Liver (tissue), 8 donors: ENCODE measurements at regions not wholly inside any gene's neighbourhood (a gene's known extent, or its start where the extent isn't known, plus 50 kb on each side); places are given as distances from the start of the nearest gene placed in this dataset.
"Not testable (repeated sequence)": the region's sequence is repeated elsewhere in the genome, so short reads cannot be mapped to it uniquely, and the experiment has no call there.

Source experiments
- DNase-seq: peaks from one replicate; pipeline ENCODE4 v3.0.0-alpha.2; 2017; ENCODE audit warnings: low spot score
- H3K27ac ChIP-seq, 2 donors: one replicate each; pipeline ENCODE4 v1.7.0; 2013; ENCODE audit warnings: inconsistent platforms in 2 of 2, low read length in 2 of 2, control low read depth in 1 of 2, low read depth in 1 of 2, mild to moderate bottlenecking in 1 of 2
- H3K27me3 ChIP-seq, 4 donors: one replicate each; pipeline versions ENCODE4 v1.6.1 to v1.7.0; 2013; ENCODE audit warnings: low read length in 3 of 4, inconsistent platforms in 1 of 4, mild to moderate bottlenecking in 1 of 4, moderate library complexity in 1 of 4; ENCODE audit not compliant: control insufficient read depth in 4 of 4, insufficient read depth in 4 of 4
- H3K36me3 ChIP-seq, 4 donors: one replicate each; pipeline versions ENCODE4 v1.6.1 to v1.7.0; 2013; ENCODE audit warnings: low read length in 3 of 4, mild to moderate bottlenecking in 3 of 4, low read depth in 1 of 4, moderate library complexity in 1 of 4; ENCODE audit not compliant: control insufficient read depth in 4 of 4, insufficient read depth in 3 of 4
- H3K4me1 ChIP-seq, 4 donors: one replicate each; pipeline versions ENCODE4 v1.6.1 to v1.7.0; 2013; ENCODE audit warnings: low read length in 3 of 4, mild to moderate bottlenecking in 3 of 4, moderate library complexity in 1 of 4; ENCODE audit not compliant: control insufficient read depth in 4 of 4, insufficient read depth in 4 of 4
- H3K4me3 ChIP-seq, 3 donors: one replicate each; pipeline versions ENCODE4 v1.6.1 to v1.7.0; 2013; ENCODE audit warnings: low read length in 3 of 3, control low read depth in 1 of 3, low read depth in 1 of 3, mild to moderate bottlenecking in 1 of 3
- H3K9ac ChIP-seq, 2 donors: one replicate each; pipeline ENCODE4 v1.7.0; 2013; ENCODE audit warnings: low read length in 2 of 2, mild to moderate bottlenecking in 2 of 2, moderate library complexity in 2 of 2, control low read depth in 1 of 2, low read depth in 1 of 2
- H3K9me3 ChIP-seq, 4 donors: one replicate each; pipeline versions ENCODE4 v1.6.1 to v1.7.0; 2013; ENCODE audit warnings: low read length in 3 of 4; ENCODE audit not compliant: control insufficient read depth in 4 of 4
- ATF3 ChIP-seq: IDR thresholded peaks from 2 replicates; pipeline ENCODE4 v1.6.1; 2016; ENCODE audit warnings: antibody characterized with exemption
- CTCF ChIP-seq: fragments of 150-350 bp; IDR thresholded peaks from 2 replicates; pipeline ENCODE4 v1.5.1; 2017; ENCODE audit warnings: improper control_type of control experiment, low read depth, low read length; ENCODE audit not compliant: missing input control
- EGR1 ChIP-seq, 2 donors: IDR thresholded peaks; 2 replicates each; pipeline ENCODE4 v1.6.1; 2016 to 2018; ENCODE audit warnings: antibody characterized with exemption in 2 of 2, low read depth in 2 of 2
- FOXA1 ChIP-seq: IDR thresholded peaks from 2 replicates; pipeline ENCODE4 v1.6.1; 2016; ENCODE audit warnings: antibody characterized with exemption
- FOXA2 ChIP-seq: IDR thresholded peaks from 2 replicates; pipeline ENCODE4 v1.6.1; 2016; ENCODE audit warnings: antibody characterized with exemption
- GABPA ChIP-seq, 2 donors: IDR thresholded peaks in 1 of 2; conservative IDR thresholded peaks in 1 of 2; 2 replicates each; pipeline ENCODE4 v1.6.1; 2016; ENCODE audit warnings: antibody characterized with exemption in 2 of 2, mild to moderate bottlenecking in 1 of 2, moderate library complexity in 1 of 2
- HNF4A ChIP-seq, 2 donors: conservative IDR thresholded peaks; 2 replicates each; pipeline ENCODE4 v1.6.1; 2016; ENCODE audit warnings: antibody characterized with exemption in 2 of 2, mild to moderate bottlenecking in 2 of 2
- HNF4G ChIP-seq: IDR thresholded peaks from 2 replicates; pipeline ENCODE4 v1.6.1; 2016; ENCODE audit warnings: antibody characterized with exemption
- JUND ChIP-seq, 2 donors: IDR thresholded peaks; 2 replicates each; pipeline ENCODE4 v1.6.1; 2016; ENCODE audit warnings: antibody characterized with exemption in 2 of 2
- MAX ChIP-seq: IDR thresholded peaks from 2 replicates; pipeline ENCODE4 v1.6.1; 2016; ENCODE audit warnings: antibody characterized with exemption
- NR2F2 ChIP-seq: IDR thresholded peaks from 2 replicates; pipeline ENCODE4 v1.6.1; 2016; ENCODE audit warnings: antibody characterized with exemption
- RAD21 ChIP-seq, 2 donors: IDR thresholded peaks; 2 replicates each; pipeline ENCODE4 v1.6.1; 2016; ENCODE audit warnings: antibody characterized with exemption in 2 of 2, mild to moderate bottlenecking in 2 of 2
- REST ChIP-seq: IDR thresholded peaks from 2 replicates; pipeline ENCODE4 v1.6.1; 2016; ENCODE audit warnings: antibody characterized with exemption, mild to moderate bottlenecking
- RXRA ChIP-seq, 2 donors: IDR thresholded peaks; 2 replicates each; pipeline ENCODE4 v1.6.1; 2017 to 2018; ENCODE audit warnings: antibody characterized with exemption in 2 of 2, mild to moderate bottlenecking in 1 of 2
- SP1 ChIP-seq: IDR thresholded peaks from 2 replicates; pipeline ENCODE4 v1.6.1; 2018; ENCODE audit warnings: antibody characterized with exemption, mild to moderate bottlenecking
- TAF1 ChIP-seq: conservative IDR thresholded peaks from 2 replicates; pipeline ENCODE4 v1.6.1; 2016; ENCODE audit warnings: antibody characterized with exemption, mild to moderate bottlenecking
- YY1 ChIP-seq: IDR thresholded peaks from 2 replicates; pipeline ENCODE4 v1.6.1; 2016; ENCODE audit warnings: antibody characterized with exemption, mild to moderate bottlenecking
- ZBTB33 ChIP-seq: IDR thresholded peaks from 2 replicates; pipeline ENCODE4 v1.6.1; 2016; ENCODE audit warnings: antibody characterized with exemption
- WGBS: extraction: QIAGEN DNeasy Blood & Tissue Kit; methylation state at CpG from one replicate; pipeline ENCODE4 v1.1.7; 2013; 5-methylcytosine and 5-hydroxymethylcytosine counted together
- donor health status: healthy.
- donor health status: healthy.
- donor health status: healthy.
- donor health status: healthy.
- donor health status: healthy.

- DNase-seq, result no peak
- TF ChIP-seq HNF4A (conservative IDR thresholded peaks at IDR 0.05), result no peak
- no peak for TF ChIP-seq MAX
- TF ChIP-seq TAF1, result no peak
- no peak for TF ChIP-seq FOXA2
- TF ChIP-seq YY1, result no peak
- no peak for TF ChIP-seq CTCF
- no peak for TF ChIP-seq GABPA (IDR thresholded peaks at IDR 0.05 in 1 of 2, conservative IDR thresholded peaks at IDR 0.05 in 1 of 2)
- no peak for TF ChIP-seq EGR1 (IDR thresholded peaks at IDR 0.05; ENCODE audit: low read depth in 2 of 2)
- TF ChIP-seq RXRA (IDR thresholded peaks at IDR 0.05), result no peak
- TF ChIP-seq SP1, result no peak
- TF ChIP-seq HNF4G, result no peak
- TF ChIP-seq FOXA1, result no peak
- TF ChIP-seq REST, result no peak
- no peak for TF ChIP-seq RAD21 (IDR thresholded peaks at IDR 0.05)
- no peak for TF ChIP-seq JUND (IDR thresholded peaks at IDR 0.05)
- no peak for TF ChIP-seq ZBTB33
- no peak for TF ChIP-seq ATF3
- TF ChIP-seq NR2F2, result no peak
- Histone ChIP-seq H3K27me3 (no peaks in the 10 kb centered on the region), H3K4me1 (no peaks in the 10 kb centered on the region), H3K9me3 (peaks cover 0 to 4% (median 0%) of the 10 kb centered on the region in 4 donors), H3K4me3 (no peak overlapping the region), H3K9ac (no peak overlapping the region), H3K36me3 (no peaks in the 10 kb centered on the region), H3K27ac (no peak overlapping the region)
- 67% methylated on average over 4 of the region's 4 CpGs for WGBS
Measured at GRCh38 chr12:17132336-17132735, 526.4 kb upstream of the LMO3 start.

- WGBS, result 79% methylated on average over 3 of the region's 3 CpGs
- not testable (repeated sequence) for H3K9me3 ChIP-seq, DNase-seq, H3K36me3 ChIP-seq, H3K27ac ChIP-seq, H3K4me3 ChIP-seq, H3K27me3 ChIP-seq, H3K4me1 ChIP-seq, H3K9ac ChIP-seq
Measured at GRCh38 chr12:17116538-17116937, 510.6 kb upstream of the LMO3 start.
